GM23338 (cell line): ENCODE measurements at regions not wholly inside any gene's neighbourhood (a gene's known extent, or its start where the extent isn't known, plus 50 kb on each side); places are given as distances from the start of the nearest gene placed in this dataset.

ENCODE experiments used
- ATAC-seq: fragments of 200-7000 bp; cut with Tn5 transposase; 3 replicates; pipeline ENCODE4 v1.9.1; 2020
- DNase-seq: peaks from one replicate; pipeline ENCODE4 v3.0.0-alpha.2; 2015; ENCODE audit warnings: low spot score
- H2AFZ ChIP-seq: fragments of 200-600 bp; sonication (generic); 2 replicates; pipeline ENCODE4 v1.8.0; 2016; ENCODE audit warnings: antibody characterized with exemption, mild to moderate bottlenecking, moderate library complexity
- H3F3A ChIP-seq: fragments of 200-600 bp; sonication (generic); replicated peaks from 2 replicates; pipeline ENCODE4 v1.8.0; 2017; ENCODE audit warnings: antibody characterized with exemption, mixed run types, low read depth
- H3K27ac ChIP-seq: fragments of 200-600 bp; sonication (generic); 2 replicates; pipeline ENCODE4 v1.6.1; 2016; ENCODE audit warnings: low read depth
- H3K27me3 ChIP-seq: fragments of 200-600 bp; sonication (generic); 2 replicates; pipeline ENCODE4 v1.8.0; 2016; ENCODE audit warnings: mild to moderate bottlenecking, mixed run types, moderate library complexity; ENCODE audit not compliant: insufficient read depth
- H3K36me3 ChIP-seq: fragments of 200-600 bp; sonication (generic); 2 replicates; pipeline ENCODE4 v1.8.0; 2016; ENCODE audit warnings: mild to moderate bottlenecking; ENCODE audit not compliant: insufficient read depth
- H3K4me1 ChIP-seq: fragments of 200-600 bp; sonication (generic); 2 replicates; pipeline ENCODE4 v1.8.0; 2016; ENCODE audit warnings: mild to moderate bottlenecking, moderate library complexity; ENCODE audit not compliant: insufficient read depth
- H3K4me2 ChIP-seq: fragments of 200-600 bp; sonication (generic); 2 replicates; pipeline ENCODE4 v1.7.1; 2017; ENCODE audit warnings: mixed run types
- H3K4me3 ChIP-seq: fragments of 200-600 bp; sonication (generic); 2 replicates; pipeline ENCODE4 v1.6.1; 2016; ENCODE audit warnings: mixed run types
- H3K79me2 ChIP-seq: fragments of 200-600 bp; sonication (generic); replicated peaks from 2 replicates; pipeline ENCODE4 v1.8.0; 2017; ENCODE audit warnings: mild to moderate bottlenecking; ENCODE audit not compliant: insufficient read depth
- H3K9me2 ChIP-seq: fragments of 200-600 bp; sonication (generic); 2 replicates; pipeline ENCODE4 v1.8.0; 2017; ENCODE audit not compliant: insufficient read depth
- H4K20me1 ChIP-seq: fragments of 200-600 bp; sonication (generic); replicated peaks from 2 replicates; pipeline ENCODE4 v1.8.0; 2017; ENCODE audit warnings: mild to moderate bottlenecking; ENCODE audit not compliant: insufficient read depth
- H3K27ac Mint-ChIP-seq: 2 replicates; pipeline ENCODE4 v1.8.0; 2020; ENCODE audit warnings: inconsistent platforms, mild to moderate bottlenecking, moderate library complexity, mixed read lengths
- H3K27me3 Mint-ChIP-seq: 3 replicates; pipeline ENCODE4 v1.8.0; 2022; ENCODE audit warnings: low read depth, mild to moderate bottlenecking, moderate library complexity, mixed read lengths, inconsistent platforms; ENCODE audit not compliant: insufficient read depth, poor library complexity
- H3K36me3 Mint-ChIP-seq: 3 replicates; pipeline ENCODE4 v1.8.0; 2021; ENCODE audit warnings: low read depth, mild to moderate bottlenecking, inconsistent platforms, moderate library complexity, mixed read lengths
- H3K4me1 Mint-ChIP-seq: 3 replicates; pipeline ENCODE4 v1.8.0; 2020; ENCODE audit warnings: mild to moderate bottlenecking, inconsistent platforms, mixed read lengths
- H3K4me3 Mint-ChIP-seq: 3 replicates; pipeline ENCODE4 v1.8.0; 2021; ENCODE audit warnings: moderate library complexity, mild to moderate bottlenecking, inconsistent platforms, mixed read lengths
- H3K9me3 Mint-ChIP-seq: 3 replicates; pipeline ENCODE4 v1.8.0; 2020; ENCODE audit warnings: moderate library complexity, mild to moderate bottlenecking, inconsistent platforms, mixed read lengths
- CREB1 ChIP-seq: fragments of 250-450 bp; sonication (Bioruptor Pico); IDR thresholded peaks from 2 replicates; pipeline ENCODE4 v1.5.0; 2020; ENCODE audit warnings: low read depth, mild to moderate bottlenecking, moderate library complexity
- CTCF ChIP-seq, 2 experiments: fragments of 200-600 bp in 1 of 2; sonication (generic) in 1 of 2; conservative IDR thresholded peaks; 2 replicates each; pipeline versions ENCODE4 v1.5.1 to v1.6.1; 2016 to 2017; ENCODE audit warnings: antibody characterized with exemption in 2 of 2, low read depth in 2 of 2, mild to moderate bottlenecking in 2 of 2, moderate library complexity in 1 of 2
- ETS1 ChIP-seq: IDR thresholded peaks from 2 replicates; pipeline ENCODE4 v1.6.1; 2016; ENCODE audit warnings: antibody characterized with exemption
- EZH2 ChIP-seq: fragments of 200-600 bp; sonication (generic); IDR thresholded peaks from one replicate; pipeline ENCODE4 v1.8.0; 2017; ENCODE audit warnings: antibody characterized with exemption, mild to moderate bottlenecking, low read depth; ENCODE audit not compliant: unreplicated experiment
- EZH2phosphoT487 ChIP-seq: fragments of 200-600 bp; sonication (generic); IDR thresholded peaks from one replicate; pipeline ENCODE4 v1.8.1; 2018; ENCODE audit warnings: antibody characterized with exemption; ENCODE audit not compliant: unreplicated experiment
- JUNB ChIP-seq: IDR thresholded peaks from one replicate; pipeline ENCODE4 v1.6.1; 2016; ENCODE audit warnings: antibody characterized with exemption; ENCODE audit not compliant: unreplicated experiment
- NANOG ChIP-seq: IDR thresholded peaks from 2 replicates; pipeline ENCODE4 v1.6.1; 2016; ENCODE audit warnings: antibody characterized with exemption, borderline replicate concordance
- POLR2AphosphoS5 ChIP-seq: IDR thresholded peaks from 2 replicates; pipeline ENCODE4 v1.6.1; 2016; ENCODE audit warnings: antibody characterized with exemption, low read depth
- REST ChIP-seq: IDR thresholded peaks from one replicate; pipeline ENCODE4 v1.6.1; 2018; ENCODE audit warnings: antibody characterized with exemption; ENCODE audit not compliant: unreplicated experiment
- STAT1 ChIP-seq: IDR thresholded peaks from one replicate; pipeline ENCODE4 v1.6.1; 2016; ENCODE audit warnings: antibody characterized with exemption; ENCODE audit not compliant: unreplicated experiment
- ZNF114 ChIP-seq: fragments of 250-450 bp; sonication (Bioruptor Pico); IDR thresholded peaks from 2 replicates; pipeline ENCODE4 v1.5.0; 2020; ENCODE audit warnings: mild to moderate bottlenecking, moderate library complexity
- ZNF331 ChIP-seq: fragments of 250-450 bp; sonication (Bioruptor Pico); IDR thresholded peaks from 2 replicates; pipeline ENCODE4 v1.5.0; 2020; ENCODE audit warnings: low read depth, mild to moderate bottlenecking, moderate library complexity
- ZNF462 ChIP-seq: fragments of 250-450 bp; sonication (Bioruptor Pico); IDR thresholded peaks from 2 replicates; pipeline ENCODE4 v1.5.0; 2020; ENCODE audit warnings: mild to moderate bottlenecking, moderate library complexity

- Histone ChIP-seq H3K27me3 (no peaks in the 10 kb centered on the region), H3K27ac (no peak overlapping the region), H3K4me1 (no peaks in the 10 kb centered on the region), H3K4me3 (no peak overlapping the region), H3K9me2 (no peaks in the 10 kb centered on the region), H3K4me2 (no peak overlapping the region), H3K36me3 (no peaks in the 10 kb centered on the region), H3F3A (no peaks in the 10 kb centered on the region), H3K79me2 (no peaks in the 10 kb centered on the region), H2AFZ (no peak overlapping the region), H4K20me1 (no peaks in the 10 kb centered on the region)
- Mint-ChIP-seq H3K27me3 (peaks cover 2% of the 10 kb centered on the region), H3K4me1 (no peaks in the 10 kb centered on the region; the same call in 2 of the 3 replicates), H3K9me3 (no peaks in the 10 kb centered on the region), H3K27ac (peak overlapping the region; percentile 31; the same call in 1 of the 2 replicates), H3K4me3 (no peak overlapping the region), H3K36me3 (no peaks in the 10 kb centered on the region)
- peak; percentile 64 for ATAC-seq
- DNase-seq = peak; percentile 52
- TF ChIP-seq POLR2AphosphoS5 = no peak
- no peak for TF ChIP-seq CREB1 (CRISPR knock-in tag)
- no peak for TF ChIP-seq ZNF114 (CRISPR knock-in tag)
- TF ChIP-seq ZNF331 (CRISPR knock-in tag) = no peak
- TF ChIP-seq NANOG = no peak
- no peak for TF ChIP-seq EZH2phosphoT487
- TF ChIP-seq CTCF (conservative IDR thresholded peaks at IDR 0.05; ENCODE audit: low read depth in 2 of 2) = no peak
- no peak for TF ChIP-seq ETS1
- TF ChIP-seq JUNB = no peak
- TF ChIP-seq STAT1 = no peak
- TF ChIP-seq EZH2 = no peak
- TF ChIP-seq ZNF462 (CRISPR knock-in tag) = no peak
- TF ChIP-seq REST = no peak
These were observed 88.9 kb upstream of the SOX5 start for GRCh38 chr12:24038211-24038997.
